PC-3 (cell line): ENCODE measurements at regions not wholly inside any gene's neighbourhood (a gene's known extent, or its start where the extent isn't known, plus 50 kb on each side); places are given as distances from the start of the nearest gene placed in this dataset.

Source experiments
- CTCF ChIP-seq: fragments of 300-600 bp; sonication (generic); conservative IDR thresholded peaks from 2 replicates; pipeline ENCODE4 v1.5.1; 2017; ENCODE audit warnings: antibody characterized with exemption, low read depth, mild to moderate bottlenecking, low read length
- EZH2 ChIP-seq: fragments of 300-600 bp; sonication (generic); IDR thresholded peaks from one replicate; pipeline ENCODE4 v1.6.1; 2017; ENCODE audit warnings: antibody characterized with exemption, mild to moderate bottlenecking, low read length; ENCODE audit not compliant: unreplicated experiment

DNA sequence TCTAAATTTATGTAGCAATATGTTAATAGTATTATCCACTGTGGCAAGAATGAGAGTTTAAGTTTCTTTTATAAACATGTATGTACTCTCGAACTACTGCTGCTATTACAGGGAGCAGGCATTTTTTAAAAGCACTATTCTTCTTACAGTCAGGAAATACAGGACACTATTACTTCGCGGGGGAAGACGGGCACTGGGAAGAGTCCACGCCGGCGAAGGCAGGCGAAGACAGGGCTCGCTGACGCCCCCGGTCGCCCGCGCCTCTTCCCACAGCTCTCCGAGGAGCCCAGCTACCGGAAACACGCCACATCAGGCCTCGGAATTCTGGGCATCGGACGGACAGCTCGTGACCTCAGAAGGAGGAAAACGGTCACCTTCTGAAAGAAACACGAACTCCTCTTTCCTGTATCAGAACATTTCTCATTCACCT is 90.2 kb downstream of the FAM161A start:
- TF ChIP-seq CTCF, result peak; percentile 35
- TF ChIP-seq EZH2, result no peak
